Ovary (tissue), 7 donors: ENCODE measurements at regions not wholly inside any gene's neighbourhood (a gene's known extent, or its start where the extent isn't known, plus 50 kb on each side); places are given as distances from the start of the nearest gene placed in this dataset.

Experiments used
- DNase-seq, 5 donors: peaks; one replicate each; pipeline ENCODE4 v3.0.0-alpha.2; 2019 to 2020
- H3K27ac ChIP-seq, 2 donors: fragments of 200-600 bp; one replicate each; pipeline versions ENCODE4 v1.5.1 to v1.8.0; 2019 to 2022
- H3K27me3 ChIP-seq: fragments of 200-600 bp; one replicate; pipeline ENCODE4 v1.8.0; 2022
- H3K36me3 ChIP-seq: fragments of 200-600 bp; sonication (generic); one replicate; pipeline ENCODE4 v1.5.1; 2019
- H3K4me1 ChIP-seq: one replicate; pipeline ENCODE4 v1.8.1; 2013; ENCODE audit warnings: mild to moderate bottlenecking, moderate library complexity; ENCODE audit not compliant: insufficient read depth
- H3K4me3 ChIP-seq: fragments of 200-600 bp; sonication (generic); one replicate; pipeline ENCODE4 v1.5.1; 2017
- H3K9me3 ChIP-seq, 2 donors: fragments of 200-600 bp in 1 of 2; sonication (generic) in 1 of 2; one replicate each; pipeline versions ENCODE4 v1.5.1 to v1.8.1; 2013 to 2019; ENCODE audit warnings: mild to moderate bottlenecking in 1 of 2, moderate library complexity in 1 of 2
- EP300 ChIP-seq: sonication (generic); formaldehyde crosslinking; IDR thresholded peaks from one replicate; pipeline ENCODE4 v1.6.1; 2017; ENCODE audit warnings: antibody characterized with exemption
- POLR2A ChIP-seq: fragments of 450-650 bp; IDR thresholded peaks from one replicate; pipeline ENCODE4 v1.6.1; 2017; ENCODE audit warnings: antibody characterized with exemption, mild to moderate bottlenecking, moderate library complexity
- WGBS, 3 donors: extraction: QIAGEN DNeasy Blood & Tissue Kit in 1 of 3; methylation state at CpG; one replicate each; pipeline versions ENCODE4 v1.1.5 to v1.1.7; 2013 to 2017; 5-methylcytosine and 5-hydroxymethylcytosine counted together
- intact Hi-C, 4 donors: fragments of 100-400 bp; cut with DNase I; formaldehyde crosslinking; loops; one replicate each; pipeline versions ENCODE4 v1.11.0 to v1.15.1; 2022 to 2023
- TF ChIP-seq, protein P1 (sequence below), 3 donors: fragments of 450-650 bp in 2 of 3; fragments of 200-600 bp in 1 of 3; IDR thresholded peaks; one replicate each; pipeline versions ENCODE4 v1.5.1 to v1.8.0; 2016 to 2022; ENCODE audit warnings: antibody characterized with exemption in 3 of 3, mild to moderate bottlenecking in 1 of 3
- donor health status: DM: no; HTN: no; CAD: no; lungs with moderate emphysema.
- donor health status: DM: no; HTN: no; CAD: no.
- donor health status: Bipolar disorder and iron deficiency.
- donor health status: DM: no; HTN: no; CAD: no.
- donor health status: DM: yes; HTN: yes; CAD: no.

DNA sequence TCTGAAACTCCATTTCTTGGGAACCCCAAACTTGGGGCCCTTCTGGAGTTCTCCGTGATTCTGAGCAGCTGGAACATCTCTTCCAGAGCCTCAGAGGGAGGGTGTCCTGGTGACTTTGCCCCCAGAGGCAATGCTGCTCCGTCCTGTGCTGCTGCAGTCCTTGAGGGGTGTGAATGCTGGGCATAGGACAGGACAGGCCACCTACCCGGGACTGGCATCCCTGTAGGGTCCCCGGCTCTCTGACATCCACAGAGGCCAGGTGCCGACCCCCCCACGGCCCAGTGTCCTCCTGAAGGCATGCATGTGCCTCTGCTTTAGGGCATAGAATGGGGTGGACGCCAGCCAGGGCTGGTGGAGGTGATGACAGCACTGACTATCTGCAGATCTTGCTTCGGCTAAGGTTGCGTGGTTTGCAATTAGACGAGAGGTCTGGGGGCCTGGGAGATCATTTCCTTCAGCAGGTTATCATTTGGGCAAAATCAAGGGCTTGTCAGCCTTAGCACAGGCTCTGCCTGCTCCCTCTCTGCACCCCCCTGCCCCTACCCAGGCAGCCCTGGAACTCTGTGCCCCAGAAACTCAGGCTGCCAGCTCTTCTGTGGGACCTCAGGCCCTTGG, 136.9 kb upstream of the GPR26 start:
- DNase-seq = no peak
- Histone ChIP-seq H3K36me3 (no peaks in the 10 kb centered on the region), H3K4me3 (no peak overlapping the region), H3K4me1 (no peaks in the 10 kb centered on the region), H3K27me3 (no peaks in the 10 kb centered on the region), H3K27ac (no peak overlapping the region), H3K9me3 (no peaks in the 10 kb centered on the region)
- WGBS, 3 donors = 54 to 73% (median 55%) methylated on average over 10 of the region's 10 CpGs
- intact Hi-C loops = no loop called here
- no peak for TF ChIP-seq EP300
- TF ChIP-seq, protein P1, sequence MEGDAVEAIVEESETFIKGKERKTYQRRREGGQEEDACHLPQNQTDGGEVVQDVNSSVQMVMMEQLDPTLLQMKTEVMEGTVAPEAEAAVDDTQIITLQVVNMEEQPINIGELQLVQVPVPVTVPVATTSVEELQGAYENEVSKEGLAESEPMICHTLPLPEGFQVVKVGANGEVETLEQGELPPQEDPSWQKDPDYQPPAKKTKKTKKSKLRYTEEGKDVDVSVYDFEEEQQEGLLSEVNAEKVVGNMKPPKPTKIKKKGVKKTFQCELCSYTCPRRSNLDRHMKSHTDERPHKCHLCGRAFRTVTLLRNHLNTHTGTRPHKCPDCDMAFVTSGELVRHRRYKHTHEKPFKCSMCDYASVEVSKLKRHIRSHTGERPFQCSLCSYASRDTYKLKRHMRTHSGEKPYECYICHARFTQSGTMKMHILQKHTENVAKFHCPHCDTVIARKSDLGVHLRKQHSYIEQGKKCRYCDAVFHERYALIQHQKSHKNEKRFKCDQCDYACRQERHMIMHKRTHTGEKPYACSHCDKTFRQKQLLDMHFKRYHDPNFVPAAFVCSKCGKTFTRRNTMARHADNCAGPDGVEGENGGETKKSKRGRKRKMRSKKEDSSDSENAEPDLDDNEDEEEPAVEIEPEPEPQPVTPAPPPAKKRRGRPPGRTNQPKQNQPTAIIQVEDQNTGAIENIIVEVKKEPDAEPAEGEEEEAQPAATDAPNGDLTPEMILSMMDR (IDR thresholded peaks at IDR 0.05) = no peak

- Histone ChIP-seq H3K27me3 (no peaks in the 10 kb centered on the region), H3K36me3 (no peaks in the 10 kb centered on the region), H3K4me1 (no peaks in the 10 kb centered on the region), H3K27ac (no peak overlapping the region), H3K9me3 (no peaks in the 10 kb centered on the region), H3K4me3 (no peak overlapping the region)
- 59 to 78% (median 61%) methylated on average over 9 of the region's 9 CpGs for WGBS, 3 donors
- no peak for TF ChIP-seq POLR2A
- TF ChIP-seq, protein P1 (IDR thresholded peaks at IDR 0.05) = no peak
- TF ChIP-seq EP300 = no peak
- DNase-seq = no peak
- intact Hi-C loops = no loop called here
These were observed 135.8 kb upstream of the GPR26 start for GRCh38 chr10:123530166-123530870.

DNA sequence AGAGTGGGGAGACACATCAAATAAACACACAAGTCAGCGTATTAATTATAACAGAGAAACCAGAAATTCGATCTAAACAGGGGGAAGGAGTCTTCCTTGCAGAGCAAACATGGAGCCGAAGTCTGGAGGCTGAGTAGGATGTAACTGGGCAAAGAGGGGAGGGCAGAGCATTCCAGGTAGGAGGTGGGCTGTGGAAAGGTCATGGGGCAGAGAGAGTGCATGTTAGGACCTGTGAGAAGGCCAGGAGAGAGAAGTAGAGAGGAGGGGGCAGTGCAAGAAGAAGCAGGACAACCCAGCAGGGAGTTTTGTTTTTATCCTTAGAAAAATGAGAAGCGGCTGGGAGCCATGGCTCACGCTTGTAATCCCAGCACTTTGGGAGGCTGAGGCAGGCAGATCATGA, 130.8 kb upstream of the GPR26 start:
- intact Hi-C loops = no loop called here
- WGBS, 3 donors = 72 to 84% (median 75%) methylated on average over 5 of the region's 5 CpGs
- no peak for DNase-seq
- Histone ChIP-seq H3K27me3 (no peaks in the 10 kb centered on the region), H3K4me1 (no peaks in the 10 kb centered on the region), H3K36me3 (no peaks in the 10 kb centered on the region), H3K4me3 (no peak overlapping the region), H3K27ac (no peak overlapping the region), H3K9me3 (no peaks in the 10 kb centered on the region)
- TF ChIP-seq, protein P1 (IDR thresholded peaks at IDR 0.05) = no peak
- TF ChIP-seq EP300 = no peak
- TF ChIP-seq POLR2A = no peak

DNA sequence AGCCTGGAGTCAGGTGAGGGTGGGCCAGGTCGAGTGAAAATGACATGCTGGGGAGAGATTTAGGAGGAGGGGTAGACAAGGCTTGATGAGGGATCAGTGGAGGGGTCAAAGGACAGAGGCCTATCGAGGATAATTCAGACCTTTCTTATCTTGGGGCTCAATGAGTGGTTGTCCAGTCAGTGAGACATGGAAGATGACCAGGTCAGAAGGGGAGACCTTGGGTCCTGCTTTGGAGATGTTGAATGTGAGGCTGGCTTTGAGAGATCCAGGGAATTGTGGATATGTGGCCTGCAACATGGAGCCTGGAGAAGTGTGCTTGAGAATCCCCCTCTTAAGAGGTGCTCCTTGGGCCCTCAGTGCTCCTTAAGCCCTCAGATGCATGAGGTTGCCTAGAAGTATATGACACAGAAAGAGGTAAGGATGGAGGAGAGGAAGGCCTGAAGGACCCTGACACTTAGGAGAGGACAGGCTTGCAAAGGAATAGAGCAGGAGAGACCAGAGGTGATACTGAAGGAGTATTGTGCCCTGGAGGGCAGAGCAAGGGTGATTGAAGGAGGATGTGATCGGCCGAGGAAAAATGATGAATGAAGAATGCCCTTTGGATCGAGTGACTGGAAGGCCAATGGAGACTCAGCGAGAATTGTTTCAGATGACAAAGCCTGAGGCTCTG, 129.8 kb upstream of the GPR26 start:
- Histone ChIP-seq H3K27me3 (no peaks in the 10 kb centered on the region), H3K4me3 (no peak overlapping the region), H3K36me3 (no peaks in the 10 kb centered on the region), H3K27ac (no peak overlapping the region), H3K4me1 (no peaks in the 10 kb centered on the region), H3K9me3 (no peaks in the 10 kb centered on the region)
- DNase-seq = no peak
- TF ChIP-seq EP300 (no peak), POLR2A (no peak)
- TF ChIP-seq, protein P1 (IDR thresholded peaks at IDR 0.05) = no peak
- WGBS, 3 donors = 74 to 79% (median 75%) methylated on average over 6 of the region's 6 CpGs
- intact Hi-C loops = no loop called here
